Breast epithelium (tissue), 4 donors: ENCODE measurements at regions not wholly inside any gene's neighbourhood (a gene's known extent, or its start where the extent isn't known, plus 50 kb on each side); places are given as distances from the start of the nearest gene placed in this dataset.

Experiments used
- DNase-seq, 2 donors: peaks; one replicate each; pipeline ENCODE4 v3.0.0-alpha.2; 2019; ENCODE audit warnings: low spot score in 2 of 2
- H3K27ac ChIP-seq, 2 donors: fragments of 200-600 bp; sonication (generic) in 1 of 2; one replicate each; pipeline ENCODE4 v1.5.1; 2016 to 2019; ENCODE audit warnings: mild to moderate bottlenecking in 1 of 2
- H3K27me3 ChIP-seq, 2 donors: fragments of 200-600 bp; sonication (generic) in 1 of 2; one replicate each; pipeline versions ENCODE4 v1.5.1 to v1.6.0; 2017 to 2019; ENCODE audit warnings: control low read depth in 1 of 2, mild to moderate bottlenecking in 1 of 2
- H3K36me3 ChIP-seq: fragments of 200-600 bp; one replicate; pipeline ENCODE4 v1.5.1; 2019
- H3K4me1 ChIP-seq, 2 donors: fragments of 200-600 bp; sonication (generic); one replicate each; pipeline ENCODE4 v1.5.1; 2016 to 2019; ENCODE audit warnings: control low read depth in 1 of 2
- H3K4me3 ChIP-seq, 3 donors: fragments of 200-600 bp; sonication (generic); 1 replicate in 2 of 3; 2 replicates in 1 of 3; pipeline ENCODE4 v1.5.1; 2016 to 2019; ENCODE audit warnings: mild to moderate bottlenecking in 3 of 3, moderate library complexity in 2 of 3
- H3K9me3 ChIP-seq, 2 donors: fragments of 200-600 bp; sonication (generic) in 1 of 2; one replicate each; pipeline ENCODE4 v1.5.1; 2016 to 2019; ENCODE audit warnings: control low read depth in 1 of 2
- CTCF ChIP-seq, 3 donors: fragments of 450-650 bp; IDR thresholded peaks; one replicate each; pipeline ENCODE4 v1.5.1; 2016 to 2017; ENCODE audit warnings: antibody characterized with exemption in 3 of 3, mild to moderate bottlenecking in 3 of 3, moderate library complexity in 3 of 3
- POLR2A ChIP-seq: fragments of 450-650 bp; IDR thresholded peaks from one replicate; pipeline ENCODE4 v1.6.1; 2016; ENCODE audit warnings: antibody characterized with exemption, mild to moderate bottlenecking, moderate library complexity
- POLR2AphosphoS5 ChIP-seq, 3 donors: sonication (generic); formaldehyde crosslinking; IDR thresholded peaks; one replicate each; pipeline ENCODE4 v1.6.1; 2017; ENCODE audit warnings: antibody characterized with exemption in 3 of 3
- intact Hi-C: fragments of 100-400 bp; cut with DNase I; formaldehyde crosslinking; loops from one replicate; pipeline ENCODE4 v1.15.1; 2023; ENCODE audit warnings: low total_unique reads

GRCh38 chr18:29063346-29063745, 886.4 kb upstream of the CDH2 start:
- intact Hi-C loops = no loop called here
- Histone ChIP-seq H3K27me3 (no peaks in the 10 kb centered on the region), H3K4me1 (no peaks in the 10 kb centered on the region), H3K27ac (no peak overlapping the region), H3K9me3 (no peaks in the 10 kb centered on the region), H3K4me3 (no peak overlapping the region), H3K36me3 (no peaks in the 10 kb centered on the region)
- TF ChIP-seq CTCF (IDR thresholded peaks at IDR 0.05) (no peak), POLR2AphosphoS5 (IDR thresholded peaks at IDR 0.05) (no peak), POLR2A (no peak)
- no peak for DNase-seq

GRCh38 chr18:29062921-29063320, 886.0 kb upstream of the CDH2 start:
- H3K27me3 ChIP-seq = no peaks in the 10 kb centered on the region
- no peaks in the 10 kb centered on the region for H3K36me3 ChIP-seq
- no peak overlapping the region for H3K27ac ChIP-seq
- no peaks in the 10 kb centered on the region for H3K4me1 ChIP-seq
- no peak overlapping the region for H3K4me3 ChIP-seq
- intact Hi-C loops = no loop called here
- no peak for TF ChIP-seq CTCF (IDR thresholded peaks at IDR 0.05)
- no peak for TF ChIP-seq POLR2A
- no peak for TF ChIP-seq POLR2AphosphoS5 (IDR thresholded peaks at IDR 0.05)
- no peak for DNase-seq
- H3K9me3 ChIP-seq = no peaks in the 10 kb centered on the region

DNA sequence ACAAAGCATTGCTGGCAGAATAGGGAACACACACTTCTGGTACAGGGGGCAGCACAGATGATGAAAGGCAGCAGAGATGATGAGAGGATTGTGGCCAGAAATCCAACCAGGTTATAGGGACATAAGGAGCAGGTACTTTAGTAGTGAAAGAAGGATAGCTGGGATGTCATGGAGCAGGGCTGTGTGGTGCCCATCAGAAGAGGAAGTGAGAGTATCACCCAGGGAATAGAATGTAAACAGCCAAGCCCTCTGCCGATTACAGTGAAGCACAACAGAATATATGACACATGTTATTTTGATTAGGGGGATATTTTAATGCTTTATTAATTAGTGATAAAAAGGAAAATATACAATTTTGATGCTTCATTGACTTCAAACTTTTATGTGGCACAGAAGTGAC, 883.4 kb upstream of the CDH2 start:
- H3K9me3 ChIP-seq = no peaks in the 10 kb centered on the region
- H3K4me3 ChIP-seq = no peak overlapping the region
- intact Hi-C loops = no loop called here
- no peaks in the 10 kb centered on the region for H3K27me3 ChIP-seq
- DNase-seq = no peak
- TF ChIP-seq CTCF (IDR thresholded peaks at IDR 0.05) (no peak), POLR2A (no peak), POLR2AphosphoS5 (IDR thresholded peaks at IDR 0.05) (no peak)
- H3K36me3 ChIP-seq = no peaks in the 10 kb centered on the region
- H3K4me1 ChIP-seq = no peaks in the 10 kb centered on the region
- H3K27ac ChIP-seq = no peak overlapping the region

DNA sequence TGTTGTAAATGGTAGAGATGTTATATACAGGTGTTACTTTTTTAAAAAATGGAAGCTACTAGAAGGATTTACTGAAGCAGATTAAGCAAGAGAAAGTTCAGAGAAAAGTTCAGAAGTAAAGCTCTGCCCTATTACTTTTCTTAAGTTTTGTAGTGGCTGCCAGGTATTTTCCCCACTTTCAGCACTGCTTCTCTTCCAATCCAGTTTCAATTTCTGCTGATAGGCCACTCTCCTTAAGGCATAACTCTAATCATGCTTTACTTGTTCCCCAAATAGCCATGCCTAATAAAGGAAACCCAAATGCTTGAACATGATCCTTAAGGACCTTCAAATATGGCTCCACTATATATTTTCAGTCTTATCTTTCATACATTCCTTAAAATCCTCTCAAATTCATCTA, 880.8 kb upstream of the CDH2 start:
- no peak for DNase-seq
- intact Hi-C loops = no loop called here
- no peak for TF ChIP-seq CTCF (IDR thresholded peaks at IDR 0.05)
- no peak for TF ChIP-seq POLR2AphosphoS5 (IDR thresholded peaks at IDR 0.05)
- no peak for TF ChIP-seq POLR2A
- Histone ChIP-seq H3K36me3 (no peaks in the 10 kb centered on the region), H3K4me1 (no peaks in the 10 kb centered on the region), H3K27me3 (no peaks in the 10 kb centered on the region), H3K9me3 (no peaks in the 10 kb centered on the region), H3K4me3 (no peak overlapping the region), H3K27ac (no peak overlapping the region)

- no peak overlapping the region for H3K27ac ChIP-seq
- no peak for DNase-seq
- no peak overlapping the region for H3K4me3 ChIP-seq
- TF ChIP-seq CTCF (IDR thresholded peaks at IDR 0.05) (no peak), POLR2A (no peak), POLR2AphosphoS5 (IDR thresholded peaks at IDR 0.05) (no peak)
- intact Hi-C loops = no loop called here
- H3K9me3 ChIP-seq = no peaks in the 10 kb centered on the region
- H3K4me1 ChIP-seq = no peaks in the 10 kb centered on the region
- no peaks in the 10 kb centered on the region for H3K27me3 ChIP-seq
- no peaks in the 10 kb centered on the region for H3K36me3 ChIP-seq
Observed at GRCh38 chr18:29056800-29057199, 879.9 kb upstream of the CDH2 start.
